Neural cell (in vitro differentiated cells): ENCODE measurements at regions not wholly inside any gene's neighbourhood (a gene's known extent, or its start where the extent isn't known, plus 50 kb on each side); places are given as distances from the start of the nearest gene placed in this dataset.

Experiments used
- CTCF ChIP-seq: fragments of 450-650 bp; IDR thresholded peaks from 2 replicates; pipeline ENCODE4 v1.5.1; 2014; ENCODE audit warnings: antibody characterized with exemption, mild to moderate bottlenecking, moderate library complexity; ENCODE audit not compliant: poor library complexity, severe bottlenecking
- EP300 ChIP-seq: fragments of 450-650 bp; conservative IDR thresholded peaks from 2 replicates; pipeline ENCODE4 v1.6.1; 2014; ENCODE audit warnings: antibody characterized with exemption, mild to moderate bottlenecking, moderate library complexity; ENCODE audit not compliant: poor library complexity, severe bottlenecking
- EZH2 ChIP-seq: fragments of 200-600, 300-800 bp; shearing (Covaris generic), sonication (generic); IDR thresholded peaks from 2 replicates; pipeline ENCODE4 v1.6.1; 2014; ENCODE audit warnings: antibody characterized with exemption, low read length, borderline replicate concordance, mild to moderate bottlenecking; ENCODE audit not compliant: insufficient read depth, poor library complexity, severe bottlenecking
- TAF1 ChIP-seq: IDR thresholded peaks from 2 replicates; pipeline ENCODE4 v1.6.1; 2012; ENCODE audit warnings: low read depth

DNA sequence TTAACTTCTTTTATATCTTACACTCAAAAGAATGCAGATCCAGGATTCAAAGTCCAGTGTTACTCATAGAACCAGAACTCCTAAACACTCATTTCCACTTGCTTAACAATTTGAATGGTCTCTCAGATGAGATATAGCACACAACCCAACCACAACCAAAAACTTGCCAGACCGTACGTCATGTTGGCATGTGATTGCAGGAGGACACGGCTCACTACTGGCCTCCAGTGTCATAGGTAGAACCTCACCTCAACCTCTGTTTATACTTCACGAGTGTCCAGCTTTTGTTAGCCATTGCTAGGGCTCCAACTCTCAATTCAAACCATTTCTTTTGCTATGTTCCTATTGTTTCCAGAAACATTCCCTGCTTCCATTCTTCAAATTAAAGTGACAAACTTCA, 58.5 kb upstream of the PDGFD start:
- TF ChIP-seq CTCF, result no peak
- no peak for TF ChIP-seq TAF1
- no peak for TF ChIP-seq EZH2
- TF ChIP-seq EP300, result no peak
